ENCODE measurements at regions not wholly inside any gene's neighbourhood (a gene's known extent, or its start where the extent isn't known, plus 50 kb on each side); places are given as distances from the start of the nearest gene placed in this dataset.

GRCh38 chr13:59522652-59523051 is 641.1 kb downstream of the DIAPH3 start:
- no peak for DNase-seq

- DNase-seq: no peak
Observed at GRCh38 chr13:59527500-59527899, 636.2 kb downstream of the DIAPH3 start.

DNA sequence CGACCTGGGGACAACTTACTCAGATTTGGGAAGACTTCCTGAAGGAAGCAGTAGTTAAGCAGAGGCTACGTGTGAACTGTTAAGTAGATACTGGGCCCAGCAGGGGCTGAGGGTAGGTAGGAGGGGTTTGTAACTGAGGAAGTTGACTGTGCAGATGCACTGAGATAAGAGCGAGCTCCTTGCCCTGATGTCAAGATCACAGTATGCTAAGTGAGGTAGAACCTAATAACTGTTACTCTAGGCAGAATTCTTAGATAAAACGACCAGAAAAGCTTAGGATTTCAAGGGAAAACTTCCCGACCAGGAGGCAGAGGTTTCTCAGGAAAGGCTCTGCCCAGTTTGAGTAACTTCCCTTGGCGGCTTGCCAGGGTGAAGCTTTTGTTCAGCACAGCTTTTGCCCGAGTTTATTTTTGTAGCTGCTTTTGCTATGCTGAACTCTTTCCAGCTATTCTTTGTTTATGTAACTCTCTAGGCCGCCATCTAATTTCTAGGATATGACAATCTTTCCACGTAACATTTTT is 632.1 kb downstream of the DIAPH3 start:
- DNase-seq: no peak

DNA sequence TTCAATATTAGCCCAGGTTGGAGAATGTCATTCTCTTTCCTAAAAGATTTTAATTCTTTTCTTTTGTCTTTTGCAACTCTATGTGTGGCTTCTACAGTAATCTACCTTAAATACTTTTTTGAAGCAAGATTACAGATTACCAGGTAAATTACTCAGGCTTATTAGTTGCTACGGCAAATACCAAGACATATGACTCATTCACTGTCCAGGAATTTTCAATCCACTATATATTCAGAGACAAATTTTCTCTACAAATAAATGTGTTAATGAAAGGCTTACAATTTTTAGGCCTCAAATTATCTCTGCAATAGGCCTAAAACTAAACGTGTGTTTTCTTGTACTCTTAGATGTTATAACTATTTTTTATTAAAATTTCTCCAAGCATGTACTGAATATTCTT is 631.3 kb downstream of the DIAPH3 start:
- no peak for DNase-seq

- no peak for DNase-seq
Observed at GRCh38 chr13:59533561-59534555, 629.9 kb downstream of the DIAPH3 start.

DNA sequence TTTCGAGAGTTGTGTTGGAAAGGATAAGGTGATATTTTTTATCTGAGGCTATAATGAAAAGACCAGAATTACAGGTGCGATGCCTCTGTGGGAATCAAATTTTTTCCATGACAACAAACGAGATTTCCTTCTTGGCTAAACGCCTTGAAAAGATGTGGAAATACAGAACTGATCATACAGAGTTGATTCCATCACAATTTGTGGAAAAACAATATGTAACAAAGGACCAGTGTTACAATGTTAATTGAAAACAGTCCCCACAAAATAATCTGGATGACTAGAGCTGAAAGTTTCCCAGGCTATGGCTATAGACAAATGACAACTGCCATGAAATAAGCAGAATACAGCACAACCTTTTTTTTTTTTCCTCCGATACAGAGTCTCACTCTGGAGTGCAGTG is 628.9 kb downstream of the DIAPH3 start:
- DNase-seq: no peak

DNA sequence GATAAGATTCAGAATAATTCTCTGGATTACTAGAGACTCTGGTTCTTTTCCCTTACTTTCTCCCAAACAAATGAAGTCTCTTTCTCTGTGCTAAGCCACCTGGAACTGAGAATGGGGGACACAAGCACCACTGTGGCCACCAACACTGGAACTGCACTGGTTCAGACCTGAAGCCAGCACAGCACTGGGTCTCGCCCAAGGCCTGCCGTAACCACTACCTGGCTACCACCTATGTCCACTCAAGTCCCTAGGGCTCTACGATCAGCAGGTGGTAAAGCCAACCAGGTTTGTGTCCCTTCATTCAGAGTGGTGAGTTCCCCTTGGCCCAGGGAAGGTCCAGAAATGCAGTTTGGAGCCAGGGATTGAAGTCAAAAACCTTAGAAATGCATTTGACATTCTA is 626.2 kb downstream of the DIAPH3 start:
- no peak for DNase-seq

GRCh38 chr13:59538512-59538911 is 625.2 kb downstream of the DIAPH3 start:
- DNase-seq: no peak

GRCh38 chr13:59542303-59542702 is 621.4 kb downstream of the DIAPH3 start:
- DNase-seq: no peak

DNA sequence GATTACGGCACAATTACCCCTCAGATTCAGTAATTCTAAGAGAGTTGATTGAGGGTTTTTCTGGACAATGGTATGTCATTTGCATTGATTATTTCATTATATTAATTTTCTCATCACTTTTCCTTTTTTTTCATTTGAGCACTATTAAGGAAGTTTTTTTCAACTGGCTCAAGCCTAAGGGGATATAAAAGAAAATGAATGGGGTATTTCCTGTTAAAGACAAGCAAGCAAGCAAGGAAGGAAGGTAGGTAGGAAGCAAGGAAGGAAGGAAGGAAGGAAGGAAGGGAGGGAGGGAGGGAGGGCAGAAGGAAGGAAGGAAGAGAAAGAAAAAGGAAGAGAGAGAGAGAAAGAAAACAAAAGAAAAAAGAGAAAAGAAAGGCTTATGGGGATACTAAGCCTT is 620.3 kb downstream of the DIAPH3 start:
- DNase-seq: no peak

GRCh38 chr13:59545007-59545406 is 618.7 kb downstream of the DIAPH3 start:
- no peak for DNase-seq

GRCh38 chr13:59546178-59546577 is 617.5 kb downstream of the DIAPH3 start:
- DNase-seq: no peak

DNA sequence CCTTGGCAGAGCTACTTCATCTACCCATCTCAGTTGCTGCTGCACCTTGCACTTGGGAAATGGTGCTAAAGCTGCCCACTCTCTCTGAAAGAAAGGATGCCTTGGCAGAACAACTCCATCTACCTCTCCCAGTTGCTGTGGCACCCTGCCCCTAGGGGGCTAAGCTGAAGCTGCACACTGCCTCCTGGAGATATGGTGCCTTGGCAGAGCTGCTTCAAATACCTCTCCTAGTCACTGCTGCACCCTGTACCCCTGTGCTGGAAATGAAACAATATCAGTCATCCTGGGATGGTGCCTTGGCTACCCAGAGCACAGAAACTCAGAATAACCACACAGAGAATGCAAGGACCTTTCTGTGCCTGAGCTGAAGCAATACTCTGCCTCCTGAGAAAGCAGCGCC is 615.8 kb downstream of the DIAPH3 start:
- no peak for DNase-seq

- no peak for DNase-seq
Observed at GRCh38 chr13:59562924-59563323, 600.8 kb downstream of the DIAPH3 start.

DNA sequence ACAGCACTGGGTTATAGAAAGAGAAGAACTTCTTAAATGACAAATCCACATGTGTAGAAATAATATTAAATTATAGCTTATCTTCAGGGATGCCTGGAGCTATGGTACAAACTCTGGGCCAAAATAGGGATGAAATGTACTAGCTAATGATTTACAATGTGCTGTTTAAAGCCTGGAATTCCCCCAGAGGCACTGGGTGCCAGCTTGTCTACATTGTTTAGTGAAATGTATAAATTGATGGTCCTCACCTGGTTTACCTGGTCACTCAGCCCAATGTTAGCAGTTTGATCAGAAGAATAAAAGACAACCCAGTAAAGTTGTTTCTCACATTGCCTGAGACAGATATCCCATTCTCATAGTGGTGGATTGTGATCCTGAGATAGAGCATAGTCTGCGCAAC is 597.2 kb downstream of the DIAPH3 start:
- no peak for DNase-seq

DNA sequence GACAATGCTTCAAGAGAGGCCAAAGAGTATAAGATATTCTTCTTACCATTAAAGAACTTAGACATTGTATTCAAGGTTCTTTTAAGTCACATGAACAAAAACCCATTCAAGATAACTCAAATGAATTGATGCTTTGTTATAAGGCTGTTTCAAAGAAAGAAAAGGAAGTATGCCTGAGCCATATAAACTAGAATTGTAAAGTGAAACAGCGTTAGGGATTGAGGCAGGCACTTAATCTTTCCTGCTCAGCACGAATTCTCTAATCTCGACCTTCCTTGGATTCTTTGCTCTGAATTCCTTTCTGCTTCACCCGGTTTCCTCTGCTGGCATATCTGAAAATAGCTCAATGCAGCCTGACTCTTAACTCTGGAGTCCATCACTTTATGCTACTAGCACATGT is 595.4 kb downstream of the DIAPH3 start:
- no peak for DNase-seq

DNA sequence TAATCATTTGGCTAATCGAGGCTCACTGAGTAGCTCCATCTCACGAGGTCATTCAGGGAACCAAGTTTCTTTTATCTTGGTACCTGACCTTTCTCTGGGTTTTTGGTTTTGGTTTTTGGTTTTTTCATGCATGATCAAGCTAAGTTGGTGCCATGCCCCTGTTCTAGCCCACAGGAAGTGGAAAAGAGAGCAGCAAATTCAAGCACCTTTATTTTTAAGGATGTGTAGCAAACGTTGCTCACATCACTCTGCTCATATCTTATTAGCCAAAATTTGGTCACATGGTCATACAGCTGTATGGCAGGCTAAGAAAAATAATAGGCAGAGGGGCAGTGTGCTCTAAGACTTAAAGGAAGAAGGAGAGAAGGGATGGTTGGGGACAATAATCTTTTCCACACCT is 593.5 kb downstream of the DIAPH3 start:
- no peak for DNase-seq

DNA sequence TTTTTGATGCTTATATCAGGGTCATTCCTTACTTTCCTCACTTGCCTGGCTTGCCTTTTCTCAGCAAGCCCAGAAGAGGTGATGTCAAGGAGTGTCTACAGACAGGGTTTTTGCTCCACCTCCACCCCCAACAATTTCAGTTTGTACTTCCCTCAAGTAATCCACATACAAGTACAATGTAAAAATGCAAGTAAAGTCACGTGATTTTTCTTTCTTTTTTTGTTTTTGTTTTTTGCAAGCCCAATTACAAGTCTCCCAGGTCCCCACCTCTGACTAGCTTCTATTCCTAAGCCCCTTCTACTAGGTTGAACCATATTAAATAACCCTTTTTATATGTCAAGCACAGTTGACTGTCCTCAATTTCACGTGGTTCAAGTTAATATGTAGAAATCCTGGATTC is 579.6 kb downstream of the DIAPH3 start:
- no peak for DNase-seq

DNA sequence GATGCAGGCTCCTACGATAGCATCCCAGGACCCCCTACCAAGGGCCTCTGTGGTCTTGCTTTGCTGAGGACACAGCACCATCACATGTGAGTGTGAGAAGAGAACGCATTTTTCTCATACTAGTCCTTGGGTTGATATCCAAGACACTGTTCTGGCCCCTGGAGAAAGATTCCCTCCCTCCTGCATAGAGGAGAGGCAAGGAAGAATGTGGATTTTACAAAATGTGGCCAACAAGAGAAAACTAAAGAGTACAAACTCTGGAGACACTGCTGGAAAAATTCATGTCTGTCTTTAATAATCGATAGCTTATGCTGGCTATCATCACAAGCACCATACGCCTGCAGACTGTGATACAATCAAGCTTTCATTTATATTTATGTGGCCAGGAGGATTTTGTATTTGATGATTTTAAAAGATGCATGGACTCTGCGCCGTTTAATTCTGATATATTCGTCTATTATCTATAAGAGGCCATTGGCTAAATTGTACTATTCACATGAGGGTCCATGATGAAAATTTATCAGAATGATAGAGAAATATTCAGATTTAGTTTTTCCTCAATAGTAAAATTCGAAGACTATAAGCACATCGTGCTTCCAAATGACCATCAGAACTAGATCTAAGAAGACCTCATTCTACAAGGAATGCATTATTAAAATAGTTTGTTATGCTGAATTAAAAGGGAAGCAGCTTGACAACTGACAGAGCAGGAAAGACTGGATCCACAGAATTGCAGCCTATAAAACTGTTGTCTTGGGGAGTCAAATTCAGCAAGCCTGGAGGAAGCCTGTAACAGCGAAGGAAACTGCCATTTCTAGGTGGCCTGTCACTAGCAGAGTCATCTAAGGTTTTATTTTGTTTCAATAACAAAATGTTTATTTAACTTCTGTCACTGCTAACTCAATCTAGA is 578.7 kb downstream of the DIAPH3 start:
- DNase-seq: no peak

- no peak for DNase-seq
Observed at GRCh38 chr13:59587030-59587429, 576.7 kb downstream of the DIAPH3 start.

DNA sequence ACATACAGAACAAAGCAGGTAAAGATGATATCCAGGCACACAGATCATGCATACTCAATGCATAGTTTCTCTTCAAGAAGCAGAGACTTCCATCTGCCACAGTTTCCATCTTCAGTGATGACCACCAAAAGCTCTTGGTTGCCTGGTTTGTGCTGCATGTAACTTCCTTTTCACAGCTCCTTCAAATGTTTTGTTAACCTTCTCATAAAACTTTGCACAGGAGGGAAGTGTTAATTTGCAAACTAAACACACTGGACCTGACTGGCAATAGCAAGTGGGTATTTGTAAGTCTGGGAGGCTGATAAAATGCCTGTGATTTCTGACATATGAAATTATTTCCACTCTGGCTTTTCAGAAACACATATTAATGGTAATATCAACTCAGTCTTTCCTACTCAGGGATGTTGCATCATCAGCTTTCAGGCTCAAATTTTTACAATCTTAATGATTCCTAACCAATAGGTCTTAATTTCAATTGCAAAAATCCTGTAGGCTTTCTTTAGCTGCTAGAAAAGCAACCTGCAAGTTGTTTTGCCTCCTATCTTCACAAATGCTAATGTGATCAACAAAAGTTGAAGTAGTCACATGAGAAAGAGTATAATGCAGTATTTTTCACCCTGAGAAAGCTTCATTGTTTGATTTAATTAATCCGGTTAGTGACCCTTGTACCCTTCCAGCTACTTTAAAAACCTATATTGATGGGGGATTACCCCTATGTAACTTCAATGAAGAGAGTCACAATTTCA is 575.6 kb downstream of the DIAPH3 start:
- no peak for DNase-seq

DNA sequence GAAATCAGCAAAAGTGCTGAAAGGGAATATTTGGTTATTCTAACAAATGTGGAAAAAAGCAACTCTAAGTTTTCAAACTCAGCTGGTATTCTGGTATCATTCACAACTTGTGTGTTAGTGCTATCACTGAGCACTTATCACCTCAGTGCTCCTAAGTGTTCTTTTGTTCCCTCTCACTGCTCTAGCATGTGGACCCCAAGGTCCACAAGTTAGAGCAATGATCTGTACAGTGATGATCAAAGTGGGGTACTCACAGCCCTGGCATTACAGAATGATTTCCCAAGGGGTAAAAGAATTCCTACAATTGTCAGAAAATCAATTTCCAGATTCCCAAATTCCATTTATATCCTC is 575.0 kb downstream of the DIAPH3 start:
- no peak for DNase-seq

DNA sequence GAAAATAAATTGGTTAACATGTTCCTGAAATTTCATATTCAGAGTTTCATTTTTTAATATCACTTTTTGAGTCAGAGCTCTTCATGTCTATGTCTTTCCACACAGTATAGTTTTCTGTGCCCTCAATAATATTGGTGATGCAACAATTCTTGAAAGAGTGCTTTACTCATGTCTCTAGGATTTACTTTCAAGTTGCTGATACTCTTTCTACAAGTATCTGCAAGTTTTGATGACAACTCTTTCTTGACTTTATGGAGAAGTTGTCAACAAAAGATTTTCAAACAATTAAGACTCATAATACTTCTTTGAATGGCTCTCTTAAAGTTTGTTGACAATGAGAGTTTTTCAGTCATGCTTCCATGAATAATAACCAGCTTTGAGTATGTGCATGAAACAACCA is 561.7 kb downstream of the DIAPH3 start:
- no peak for DNase-seq

Measured in NCI-H526 (cell line).